ENCODE measurements at regions not wholly inside any gene's neighbourhood (a gene's known extent, or its start where the extent isn't known, plus 50 kb on each side); places are given as distances from the start of the nearest gene placed in this dataset.
A peak's percentile ranks its signal among the peaks of the same experiment; 100 is the strongest.

DNA sequence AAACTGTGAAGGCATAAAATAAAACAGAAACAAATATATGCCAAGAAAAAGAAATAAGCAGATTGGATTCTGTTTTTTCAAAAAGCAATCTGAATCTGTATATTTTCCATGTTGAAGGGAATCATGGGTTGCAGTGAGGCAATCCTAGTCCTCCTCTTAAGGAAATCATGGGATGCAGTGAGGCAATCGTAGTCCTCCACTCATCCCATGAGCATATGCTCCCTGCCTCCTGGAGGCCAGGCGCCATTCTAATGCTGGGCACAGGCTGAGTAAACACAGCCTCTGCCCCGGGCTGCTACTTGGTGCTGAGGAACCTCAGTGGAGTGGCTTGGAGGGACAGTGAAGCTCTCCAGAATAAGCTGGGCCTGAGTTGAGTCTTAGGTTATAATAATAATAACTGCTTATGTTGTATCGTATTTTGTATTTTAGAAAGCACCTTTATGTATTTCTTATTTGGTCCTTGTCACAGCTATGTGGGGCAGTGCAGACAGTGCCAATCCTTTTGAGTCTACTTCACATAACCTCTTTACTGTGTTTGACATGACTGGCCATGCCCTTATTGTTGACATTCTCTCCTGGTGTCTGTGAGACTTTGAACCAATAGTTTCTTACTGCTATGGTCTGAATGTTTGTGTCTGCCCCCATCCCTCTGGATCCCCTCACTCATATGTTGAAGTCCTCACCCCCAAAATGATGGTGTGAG lies 56.6 kb upstream of the CITED2 start:
- DNase-seq, result no peak
- in situ Hi-C loops (cut with MboI; ENCODE audit: low pct_unique_long_range_greater_than_20kb, low sequenced_read_pairs), result no loop called here

DNA sequence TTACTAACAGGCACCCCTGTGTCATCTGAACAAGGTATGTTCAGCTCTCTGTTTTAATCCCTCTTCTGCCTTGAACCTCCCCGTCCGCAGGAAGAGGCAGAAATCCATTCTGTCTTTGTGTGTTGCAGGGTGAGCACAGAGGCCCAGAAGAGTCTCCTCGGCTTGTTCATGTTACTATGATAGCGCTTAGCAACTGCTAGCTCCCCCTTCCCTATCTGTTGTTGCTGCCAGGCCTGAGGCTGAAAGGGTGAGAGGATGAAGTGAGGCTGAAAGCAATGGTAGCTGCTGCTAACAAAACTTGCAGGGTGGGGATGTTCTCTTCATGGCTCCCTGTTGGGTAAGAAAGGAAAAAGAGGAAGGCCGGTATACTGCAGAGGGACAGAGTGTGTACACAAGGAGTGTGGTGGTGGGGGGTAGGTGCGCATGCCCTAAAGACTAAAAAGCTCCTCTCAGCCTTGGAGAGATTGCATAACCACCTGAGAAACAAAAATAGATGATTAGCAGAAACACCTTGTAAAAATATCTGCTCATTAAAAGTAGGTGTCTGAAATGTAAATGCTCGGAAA lies 55.2 kb upstream of the CITED2 start:
- peak; percentile 80 for DNase-seq
- in situ Hi-C loops (cut with MboI; ENCODE audit: low pct_unique_long_range_greater_than_20kb, low sequenced_read_pairs), result no loop called here

DNA sequence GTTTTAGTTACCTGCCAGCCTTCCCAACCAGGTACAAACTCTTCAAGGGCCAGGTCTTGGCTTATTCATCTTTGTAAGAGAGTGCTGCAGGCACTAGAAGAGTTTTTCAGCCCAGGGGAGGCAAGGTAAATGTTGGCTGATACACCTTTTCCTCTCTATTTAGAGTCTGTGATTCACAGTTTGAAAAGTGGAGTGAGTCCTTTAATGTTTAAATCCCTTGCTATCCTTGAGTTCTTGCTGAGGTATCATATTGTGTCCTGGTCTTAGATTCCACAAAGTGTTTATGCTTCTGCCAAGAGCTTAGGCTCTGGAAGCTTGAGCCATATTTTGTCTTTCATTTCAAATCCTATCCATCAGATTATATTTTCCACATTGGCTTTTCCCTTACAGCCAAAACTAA lies 52.8 kb upstream of the CITED2 start:
- in situ Hi-C loops (cut with MboI; ENCODE audit: low pct_unique_long_range_greater_than_20kb, low sequenced_read_pairs), result no loop called here

DNA sequence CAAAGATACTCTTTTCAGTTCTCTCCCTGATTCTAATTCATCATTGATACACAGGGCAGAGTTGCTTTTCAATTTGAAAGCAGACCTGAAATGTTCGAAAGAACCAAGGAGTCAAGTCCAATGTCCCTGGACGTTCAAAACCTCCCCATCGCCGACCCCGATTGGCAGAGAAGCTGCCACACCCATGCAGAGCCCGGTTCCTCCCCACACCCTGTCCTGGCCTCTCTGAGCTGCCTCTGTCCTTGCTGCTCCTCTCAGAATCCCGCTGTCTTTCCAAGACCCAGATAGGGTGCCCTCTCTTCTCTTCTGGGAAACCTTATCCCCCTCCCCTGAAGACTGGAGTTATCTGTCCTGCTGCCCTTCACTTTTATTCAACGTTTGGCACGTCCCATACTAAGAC lies 52.3 kb upstream of the CITED2 start:
- in situ Hi-C loops (cut with MboI; ENCODE audit: low pct_unique_long_range_greater_than_20kb, low sequenced_read_pairs), result no loop called here
- DNase-seq, result no peak

More for the DNA sequence above, 52.8 kb upstream of the CITED2 start:
- no peak for DNase-seq

DNA sequence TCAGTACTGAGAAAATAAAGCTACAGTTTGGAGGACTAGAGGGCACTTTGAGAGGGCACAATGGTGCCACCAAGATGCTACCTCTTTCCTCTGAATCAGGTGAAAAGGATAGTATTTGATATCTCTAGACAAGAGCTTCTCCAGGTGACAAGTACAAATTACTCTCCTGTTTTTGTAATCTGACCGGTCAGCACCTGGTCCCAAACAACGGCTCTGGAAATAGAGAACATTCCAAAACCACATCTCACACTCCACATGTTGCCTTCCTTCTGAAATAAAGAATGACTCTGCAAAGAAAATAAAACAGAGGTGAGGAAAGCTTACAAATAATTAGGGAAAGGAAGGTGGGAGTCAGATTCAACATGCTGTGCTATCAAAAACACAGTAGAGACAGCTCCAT lies 51.3 kb upstream of the CITED2 start:
- in situ Hi-C loops (cut with MboI; ENCODE audit: low pct_unique_long_range_greater_than_20kb, low sequenced_read_pairs), result no loop called here
- no peak for DNase-seq

DNA sequence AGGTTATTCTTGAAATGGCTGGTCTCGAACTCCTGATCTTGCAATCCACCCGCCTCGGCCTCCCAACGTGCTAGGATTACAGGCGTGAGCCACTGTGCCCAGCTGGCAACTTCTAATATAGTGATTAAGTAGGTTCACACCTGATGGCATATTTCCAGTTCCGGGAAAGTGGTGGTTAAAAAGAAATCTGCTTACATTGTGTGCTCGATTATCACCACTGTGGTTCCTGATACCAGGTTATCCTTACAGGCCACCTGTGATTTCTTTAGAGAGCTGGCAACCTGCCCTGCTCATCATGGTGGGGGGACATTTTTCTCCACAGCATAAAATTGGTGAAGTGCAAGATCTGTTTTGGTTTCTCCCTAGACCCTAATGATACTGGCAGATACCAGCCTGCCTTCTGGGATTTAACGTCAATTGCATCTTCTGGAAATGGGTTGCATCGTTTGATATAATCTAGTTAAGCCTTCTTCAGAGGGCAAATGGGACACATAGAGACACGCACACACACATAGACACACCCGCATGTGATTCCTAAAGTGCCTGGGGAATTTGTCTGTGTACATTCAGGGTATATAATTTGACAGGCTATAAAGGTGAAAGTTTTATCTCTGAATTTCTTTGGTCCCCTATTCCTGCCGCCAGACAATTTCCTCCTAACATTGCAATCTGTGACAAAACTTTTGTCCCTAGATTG lies 49.7 kb upstream of the CITED2 start:
- in situ Hi-C loops (cut with MboI; ENCODE audit: low pct_unique_long_range_greater_than_20kb, low sequenced_read_pairs), result no loop called here
- no peak for DNase-seq
